HepG2 (cell line): ENCODE measurements at regions not wholly inside any gene's neighbourhood (a gene's known extent, or its start where the extent isn't known, plus 50 kb on each side); places are given as distances from the start of the nearest gene placed in this dataset.

Experiments
- ATAC-seq: fragments of 200-7000 bp; cut with Tn5 transposase; 3 replicates; pipeline ENCODE4 v1.9.1; 2020; ENCODE audit warnings: mild to moderate bottlenecking, moderate library complexity
- BruUV-seq: library from RNA; stranded (reverse); fragments of 400-500 nt; replicated peaks from 2 replicates; lab custom pipeline; 2021; lab: Mats Ljungman, UMichigan
- CTCF ChIA-PET: fragments of 300-600 bp; formaldehyde crosslinking; extraction: SDS; loops from one replicate; lab custom pipeline; 2021; ENCODE audit warnings: low total read pairs, inconsistent platforms, low intra/inter-chr PET ratio; lab: Yijun Ruan, JAX
- POLR2A ChIA-PET: fragments of 350-600 bp; sonication (Branson Sonifier 250); formaldehyde crosslinking; loops from one replicate; lab custom pipeline; 2020; ENCODE audit warnings: antibody characterized with exemption, inconsistent platforms; lab: Yijun Ruan, JAX
- DNase-seq: peaks from one replicate; pipeline ENCODE4 v3.0.0-alpha.2; 2015; ENCODE audit warnings: low spot score
- FAIRE-seq: peaks from 3 replicates; lab custom pipeline; 2011; peaks lifted over from hg19 to GRCh38; lab: Jason Lieb, UNC
- H2AFZ ChIP-seq: one replicate; pipeline ENCODE4 v1.6.1; 2011; ENCODE audit warnings: low read length, inconsistent platforms
- H3K27ac ChIP-seq: fragments of 300-600 bp; 3 replicates; pipeline ENCODE4 v1.8.0; 2011; ENCODE audit warnings: mixed run types, mild to moderate bottlenecking, mixed read lengths, low read length, inconsistent platforms; ENCODE audit not compliant: insufficient read depth; ENCODE audit errors: extremely low read length
- H3K27me3 ChIP-seq, 2 experiments: fragments of 200-600 bp in 1 of 2; 2 replicates in 1 of 2; 3 replicates in 1 of 2; pipeline versions ENCODE4 v1.6.0 to v1.8.0; 2011; ENCODE audit warnings: low read length in 2 of 2, mild to moderate bottlenecking in 2 of 2, moderate library complexity in 2 of 2, inconsistent platforms in 1 of 2; ENCODE audit not compliant: insufficient read depth in 2 of 2, control insufficient read depth in 1 of 2
- H3K36me3 ChIP-seq, 2 experiments: fragments of 200-600 bp in 1 of 2; replicated peaks in 1 of 2; 2 replicates in 1 of 2; 3 replicates in 1 of 2; pipeline versions ENCODE4 v1.5.1 to v1.8.0; 2011; ENCODE audit warnings: low read length in 2 of 2, inconsistent platforms in 1 of 2; ENCODE audit not compliant: insufficient read depth in 2 of 2, control insufficient read depth in 1 of 2
- H3K4me1 ChIP-seq: 2 replicates; pipeline ENCODE4 v1.5.1; 2012; ENCODE audit warnings: low read length, inconsistent platforms; ENCODE audit not compliant: insufficient read depth
- H3K4me2 ChIP-seq: 2 replicates; pipeline ENCODE4 v1.6.0; 2011; ENCODE audit warnings: low read depth, low read length, inconsistent platforms
- H3K4me3 ChIP-seq, 3 experiments: fragments of 200-600 bp in 1 of 3; sonication (generic), shearing (Covaris generic) in 1 of 3; replicated peaks in 1 of 3; 2 replicates each; pipeline ENCODE4 v1.5.1; 2011 to 2016; ENCODE audit warnings: low read length in 3 of 3, inconsistent platforms in 2 of 3, low read depth in 2 of 3, mild to moderate bottlenecking in 2 of 3, control low read depth in 1 of 3, mixed read lengths in 1 of 3; ENCODE audit not compliant: insufficient read depth in 1 of 3
- H3K79me2 ChIP-seq: one replicate; pipeline ENCODE4 v1.6.1; 2011; ENCODE audit warnings: low read length, inconsistent platforms; ENCODE audit not compliant: insufficient read depth
- H3K9ac ChIP-seq: 2 replicates; pipeline ENCODE4 v1.6.0; 2011; ENCODE audit warnings: mild to moderate bottlenecking, low read depth, low read length, inconsistent platforms; ENCODE audit not compliant: insufficient read depth
- H3K9me3 ChIP-seq: 2 replicates; pipeline ENCODE4 v1.5.1; 2012; ENCODE audit warnings: mild to moderate bottlenecking, low read length
- H4K20me1 ChIP-seq: 2 replicates; pipeline ENCODE4 v1.6.0; 2011; ENCODE audit warnings: inconsistent platforms, mild to moderate bottlenecking, low read length, moderate library complexity; ENCODE audit not compliant: insufficient read depth
- ARID5B ChIP-seq: IDR thresholded peaks from 2 replicates; pipeline ENCODE4 v1.4.0; 2020; ENCODE audit warnings: mild to moderate bottlenecking, missing genetic modification reagents
- BRCA1 ChIP-seq: sonication (generic); formaldehyde crosslinking; IDR thresholded peaks from 2 replicates; pipeline ENCODE4 v1.4.0; 2020; ENCODE audit warnings: missing genetic modification reagents
- CEBPB ChIP-seq: IDR thresholded peaks from 2 replicates; pipeline ENCODE4 v1.6.1; 2011; ENCODE audit warnings: low read depth, low read length, improper control_type of control experiment, borderline replicate concordance
- FOXM1 ChIP-seq: sonication (generic); formaldehyde crosslinking; IDR thresholded peaks from 2 replicates; pipeline ENCODE4 v1.5.0; 2020; ENCODE audit warnings: missing genetic modification reagents
- KDM5A ChIP-seq: fragments of 200-600 bp; sonication (generic); IDR thresholded peaks from 2 replicates; pipeline ENCODE4 v1.7.0; 2018; ENCODE audit warnings: antibody characterized with exemption, mild to moderate bottlenecking, low read length, borderline replicate concordance
- MIER2 ChIP-seq: IDR thresholded peaks from 2 replicates; pipeline ENCODE4 v1.6.1; 2016; ENCODE audit warnings: missing biosample characterization, missing genetic modification reagents
- NFATC3 ChIP-seq: sonication (generic); formaldehyde crosslinking; IDR thresholded peaks from 2 replicates; pipeline ENCODE4 v1.5.1; 2020; ENCODE audit warnings: mild to moderate bottlenecking, missing genetic modification reagents
- PAXIP1 ChIP-seq: sonication (generic); formaldehyde crosslinking; conservative IDR thresholded peaks from 2 replicates; pipeline ENCODE4 v1.4.0; 2020; ENCODE audit warnings: mild to moderate bottlenecking, missing genetic modification reagents, moderate library complexity
- RCOR2 ChIP-seq: IDR thresholded peaks from 2 replicates; pipeline ENCODE4 v1.6.1; 2016; ENCODE audit warnings: missing biosample characterization, missing genetic modification reagents
- SNRNP70 ChIP-seq: fragments of 200-400 bp; formaldehyde crosslinking; IDR thresholded peaks from 2 replicates; pipeline ENCODE4 v1.6.1; 2017; ENCODE audit warnings: mild to moderate bottlenecking, low read depth, low read length, moderate library complexity
- TBL1XR1 ChIP-seq: fragments of 150-350 bp; IDR thresholded peaks from 2 replicates; pipeline ENCODE4 v1.6.1; 2014; ENCODE audit warnings: borderline replicate concordance, low read length; ENCODE audit not compliant: partially characterized antibody
- ZNF121 ChIP-seq: sonication (generic); formaldehyde crosslinking; IDR thresholded peaks from 2 replicates; pipeline ENCODE4 v1.5.0; 2020; ENCODE audit warnings: mild to moderate bottlenecking, missing genetic modification reagents
- ZUFSP ChIP-seq: sonication (generic); formaldehyde crosslinking; IDR thresholded peaks from 2 replicates; pipeline ENCODE4 v1.9.0; 2021; ENCODE audit warnings: missing genetic modification reagents, mild to moderate bottlenecking, borderline replicate concordance
- WGBS: methylation state at CpG from one replicate; pipeline ENCODE4 v1.1.6; 2017; ENCODE audit warnings: low lambda C conversion rate; 5-methylcytosine and 5-hydroxymethylcytosine counted together
- in situ Hi-C: cut with HindIII; loops from 2 replicates; pipeline ENCODE4 v1.10.0; 2017; ENCODE audit warnings: low pct_unique_long_range_greater_than_20kb; ENCODE audit not compliant: extremely low pct_ligation_motif_present
- intact Hi-C: fragments of 100-400 bp; cut with micrococcal nuclease; formaldehyde crosslinking; loops from one replicate; pipeline ENCODE4 v1.10.0; 2022; ENCODE audit not compliant: unreplicated experiment
- TF ChIP-seq, protein P1 (sequence below): sonication (generic); formaldehyde crosslinking; IDR thresholded peaks from 2 replicates; pipeline ENCODE4 v1.8.0; 2022; ENCODE audit warnings: mild to moderate bottlenecking, missing genetic modification reagents, moderate library complexity

- no peak for TF ChIP-seq KDM5A
- TF ChIP-seq RCOR2, result no peak
- no peak for TF ChIP-seq NFATC3 (CRISPR knock-in tag)
- TF ChIP-seq ZNF121 (CRISPR knock-in tag), result no peak
- TF ChIP-seq SNRNP70, result no peak
- no peak for TF ChIP-seq PAXIP1 (CRISPR knock-in tag)
- no peak for TF ChIP-seq MIER2
- TF ChIP-seq, all 625 proteins: peak for 0
These were observed 58.7 kb upstream of the DLX4 start (continued) for GRCh38 chr17:49910094-49910857.

- Histone ChIP-seq H3K4me1 (no peaks in the 10 kb centered on the region), H3K79me2 (no peaks in the 10 kb centered on the region), H3K9ac (no peak overlapping the region), H3K9me3 (no peaks in the 10 kb centered on the region), H3K4me3 (no peak overlapping the region), H4K20me1 (no peaks in the 10 kb centered on the region), H3K27ac (no peak overlapping the region), H3K36me3 (no peaks in the 10 kb centered on the region), H2AFZ (no peak overlapping the region), H3K27me3 (peaks cover 9 to 84% of the 10 kb centered on the region in 2 experiments; a peak in 4 of 5 replicates), H3K4me2 (no peak overlapping the region)
- CTCF ChIA-PET, result no interaction called here
- FAIRE-seq (no peak), ATAC-seq (no peak), DNase-seq (no peak)
- in situ Hi-C loops, result no loop called here
- BruUV-seq, result no TSS peak
- 43% methylated on average over 7 of the region's 7 CpGs for WGBS
- intact Hi-C loops, result no loop called here
- POLR2A ChIA-PET, result no interaction called here
- TF ChIP-seq ZUFSP (CRISPR knock-in tag) (no peak), BRCA1 (no peak), TBL1XR1 (no peak), ARID5B (no peak), FOXM1 (CRISPR knock-in tag) (no peak), CEBPB (no peak)
- TF ChIP-seq, protein P1, sequence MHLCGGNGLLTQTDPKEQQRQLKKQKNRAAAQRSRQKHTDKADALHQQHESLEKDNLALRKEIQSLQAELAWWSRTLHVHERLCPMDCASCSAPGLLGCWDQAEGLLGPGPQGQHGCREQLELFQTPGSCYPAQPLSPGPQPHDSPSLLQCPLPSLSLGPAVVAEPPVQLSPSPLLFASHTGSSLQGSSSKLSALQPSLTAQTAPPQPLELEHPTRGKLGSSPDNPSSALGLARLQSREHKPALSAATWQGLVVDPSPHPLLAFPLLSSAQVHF (CRISPR knock-in tag), result no peak
These were observed 58.2 kb upstream of the DLX4 start for GRCh38 chr17:49910858-49911204.
